Dedifferentiated amniotic fluid mesenchymal stem cell (primary cell): ENCODE measurements at regions not wholly inside any gene's neighbourhood (a gene's known extent, or its start where the extent isn't known, plus 50 kb on each side); places are given as distances from the start of the nearest gene placed in this dataset.

Experiments
- DNase-seq: peaks from one replicate; pipeline ENCODE4 v3.0.0-alpha.2; 2016; ENCODE audit errors: extremely low spot score

DNA sequence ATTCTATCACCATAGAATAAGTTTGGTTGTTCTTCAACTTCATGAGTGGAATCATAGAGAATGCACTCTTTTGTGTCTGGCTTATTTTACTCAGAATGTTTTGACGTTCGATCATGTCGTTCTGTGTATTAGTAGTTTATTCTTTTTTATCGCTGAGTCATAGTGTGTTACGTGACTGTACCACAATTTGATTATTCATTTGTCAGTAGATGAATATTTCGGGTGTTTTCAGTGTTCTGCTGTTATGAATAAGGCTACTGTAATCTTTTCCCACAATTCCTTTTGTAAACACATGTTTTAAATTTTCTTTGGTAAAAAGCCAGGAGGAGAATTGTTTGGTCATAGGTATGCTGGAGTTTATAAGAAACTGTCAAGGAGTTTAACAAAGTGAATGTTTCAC, 279.9 kb upstream of the B3GAT1 start:
- no peak for DNase-seq

DNA sequence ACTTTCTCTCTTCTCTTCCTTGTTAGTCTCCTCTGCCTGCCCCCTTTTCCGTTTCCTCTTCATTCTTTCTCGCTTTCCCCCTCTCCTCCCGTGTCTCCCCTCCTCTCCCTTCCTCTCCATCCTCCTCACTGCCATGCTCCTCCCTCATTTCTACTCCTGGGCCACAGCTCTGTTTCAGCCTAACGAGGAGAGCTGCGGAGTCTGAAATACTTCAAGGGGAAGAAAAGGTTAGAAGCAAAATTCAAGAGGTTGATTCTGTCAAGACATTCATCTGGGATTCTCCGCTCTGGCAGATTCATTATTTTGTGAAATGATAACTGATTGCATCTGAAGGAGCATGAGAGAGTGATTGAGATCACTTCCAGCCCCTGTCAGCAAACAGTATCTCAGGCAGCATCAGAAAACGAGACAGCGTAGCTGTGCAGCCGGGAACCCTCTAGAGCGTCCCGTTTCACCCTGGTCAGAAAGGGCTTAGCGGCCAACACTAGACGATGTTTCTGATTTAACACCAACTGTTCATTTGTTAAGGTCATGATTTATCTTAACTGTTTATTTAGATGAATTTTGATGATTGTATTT, 279.3 kb upstream of the B3GAT1 start:
- no peak for DNase-seq

DNA sequence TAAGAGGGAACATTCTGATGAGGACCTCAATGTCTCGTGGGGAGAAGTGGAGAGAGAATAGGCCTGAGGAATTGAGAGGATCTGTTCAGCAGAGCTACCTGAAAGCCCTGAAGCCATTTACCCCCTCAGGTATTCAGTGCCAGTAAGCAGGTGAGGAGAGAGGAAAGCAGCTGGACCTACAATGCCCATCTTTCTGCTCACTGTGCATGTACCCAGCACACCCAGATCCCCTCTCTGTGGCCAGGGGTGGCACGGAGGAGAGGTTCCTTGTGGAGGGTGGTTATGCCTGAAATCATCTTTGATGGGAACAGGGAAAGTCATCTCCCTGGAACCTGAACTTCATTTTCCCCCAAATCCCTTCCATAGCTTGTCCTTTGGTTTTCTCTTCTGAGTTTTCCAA, 277.8 kb upstream of the B3GAT1 start:
- DNase-seq = no peak

DNA sequence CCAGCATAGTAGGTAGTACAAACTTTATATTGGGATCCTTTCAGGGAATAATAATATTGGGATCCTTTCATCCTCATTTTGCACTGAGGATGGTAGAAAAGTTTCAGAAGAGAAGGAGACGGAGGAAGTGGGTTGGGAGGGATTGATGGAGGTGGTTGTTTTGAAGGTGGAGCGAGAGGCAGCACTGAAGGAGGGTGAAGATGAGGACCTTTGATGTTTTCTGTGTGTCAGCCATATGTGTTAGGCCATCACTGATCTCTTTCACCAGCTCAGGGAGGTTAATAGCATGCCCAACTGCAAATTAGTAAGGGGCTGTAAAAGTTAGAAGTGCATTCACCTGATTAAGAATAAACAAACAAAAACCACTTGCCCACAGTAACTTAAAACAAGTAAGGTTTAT, 275.5 kb upstream of the B3GAT1 start:
- DNase-seq = no peak

DNA sequence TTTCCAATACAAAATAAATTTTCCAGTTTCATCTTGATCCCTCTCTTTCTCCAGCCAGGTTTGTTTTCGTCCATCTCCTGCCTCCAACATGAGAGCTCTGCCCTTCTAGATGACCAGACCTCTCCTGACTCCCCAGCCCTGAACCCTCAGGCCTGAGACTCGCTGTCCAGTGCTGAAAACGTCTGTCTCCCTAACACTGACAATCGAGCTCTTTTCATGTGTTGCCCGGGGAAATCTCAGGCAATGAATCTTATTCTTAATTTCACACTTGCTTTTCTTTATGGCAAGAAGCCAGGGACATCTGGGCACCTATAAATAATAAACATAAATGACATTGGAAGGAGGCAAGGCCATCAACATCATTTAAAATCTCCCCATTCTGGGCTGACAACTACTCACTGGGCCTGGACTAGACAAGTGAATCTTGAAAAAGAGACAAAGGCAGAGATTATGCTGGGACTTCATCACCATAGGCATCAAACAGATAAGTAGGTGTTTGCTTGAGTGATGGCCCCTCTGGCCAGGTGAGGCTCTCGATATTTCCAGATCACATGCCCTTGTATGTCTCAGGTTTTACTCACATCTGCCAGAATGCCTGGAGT, 274.5 kb upstream of the B3GAT1 start:
- no peak for DNase-seq

DNA sequence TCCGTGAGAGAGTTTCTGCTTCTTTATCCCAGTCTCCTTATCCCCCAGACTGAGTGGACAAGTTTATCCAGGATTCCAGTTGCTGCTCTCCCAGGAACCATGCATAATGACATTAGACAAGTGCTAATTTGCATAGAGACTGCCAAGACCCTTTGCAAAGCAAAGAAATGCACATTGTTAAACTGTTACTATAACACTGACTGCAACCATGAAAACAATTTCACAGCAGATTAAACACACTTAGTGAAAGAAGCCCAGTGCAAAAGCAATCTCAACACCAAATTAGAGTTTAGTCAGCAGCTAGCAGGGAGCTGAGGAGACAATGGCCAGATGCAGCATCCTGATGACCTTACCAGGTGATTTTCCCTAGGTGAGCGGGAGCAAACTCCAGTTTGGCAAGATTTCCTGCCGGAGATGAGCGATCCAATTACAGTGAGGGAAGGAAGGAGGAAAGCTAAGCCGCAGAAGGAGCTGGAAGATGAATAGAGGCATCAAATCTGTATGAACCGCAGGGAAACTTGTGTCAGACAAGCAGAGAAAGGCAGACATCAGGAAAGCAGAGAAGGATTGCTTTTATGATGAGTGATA, 273.8 kb upstream of the B3GAT1 start:
- DNase-seq = no peak

DNA sequence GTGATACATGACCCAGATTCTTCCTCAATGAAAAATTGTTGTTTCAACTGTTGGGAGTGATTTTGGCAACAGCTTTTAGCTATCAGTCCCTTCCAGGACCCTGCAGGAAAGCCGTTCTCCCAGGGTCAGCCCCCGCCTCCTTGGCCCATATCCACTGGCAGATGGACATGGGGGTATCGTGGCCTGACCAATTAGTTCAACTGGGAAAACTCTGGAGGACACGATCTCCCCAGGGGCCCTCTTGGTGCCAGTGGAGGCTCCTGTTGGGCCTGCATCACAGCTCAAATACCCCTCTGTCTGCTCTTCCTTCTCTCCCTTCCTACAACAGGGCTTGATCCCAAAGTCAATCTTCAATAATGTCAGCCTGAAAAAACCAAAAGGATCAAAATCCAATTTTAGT, 272.5 kb upstream of the B3GAT1 start:
- DNase-seq = no peak

DNA sequence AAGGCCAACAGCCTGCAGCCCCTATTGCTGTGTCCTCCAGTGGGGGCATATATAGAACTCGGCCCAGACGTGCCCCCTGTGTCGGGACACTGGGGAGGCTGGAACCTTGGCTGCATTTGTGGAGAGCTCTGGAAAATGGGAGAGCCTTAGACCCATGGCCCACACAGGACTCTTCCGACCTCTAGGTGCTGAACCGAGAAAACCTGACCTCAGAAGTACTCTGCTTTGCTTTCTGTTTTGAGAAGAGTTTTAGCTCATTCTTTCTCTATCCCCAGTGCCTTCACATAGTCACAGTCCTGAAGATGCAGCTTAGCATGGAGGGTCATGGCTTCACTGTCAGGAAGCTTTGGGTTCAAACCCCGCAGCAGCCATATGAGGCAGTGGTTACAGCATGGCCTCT, 271.8 kb upstream of the B3GAT1 start:
- DNase-seq = no peak

DNA sequence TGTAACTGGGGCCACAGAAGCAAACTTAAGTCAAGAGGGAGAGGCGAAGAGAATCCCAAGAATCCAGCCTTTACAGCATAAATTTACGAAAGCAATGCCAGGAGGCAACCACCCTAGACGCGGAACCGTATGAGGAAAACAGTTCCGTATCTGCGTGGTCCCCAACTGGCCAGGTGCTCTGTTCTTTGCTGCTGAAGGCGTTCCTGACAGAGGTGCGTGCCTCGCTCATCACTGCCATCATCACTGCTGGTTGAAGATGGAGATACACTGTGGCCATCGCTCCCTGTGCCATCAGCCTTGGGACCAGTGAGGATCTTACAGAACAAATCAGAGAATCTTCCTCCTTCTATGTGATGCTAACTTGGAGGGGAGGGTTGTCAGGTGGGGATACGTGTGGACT, 270.5 kb upstream of the B3GAT1 start:
- no peak for DNase-seq

DNA sequence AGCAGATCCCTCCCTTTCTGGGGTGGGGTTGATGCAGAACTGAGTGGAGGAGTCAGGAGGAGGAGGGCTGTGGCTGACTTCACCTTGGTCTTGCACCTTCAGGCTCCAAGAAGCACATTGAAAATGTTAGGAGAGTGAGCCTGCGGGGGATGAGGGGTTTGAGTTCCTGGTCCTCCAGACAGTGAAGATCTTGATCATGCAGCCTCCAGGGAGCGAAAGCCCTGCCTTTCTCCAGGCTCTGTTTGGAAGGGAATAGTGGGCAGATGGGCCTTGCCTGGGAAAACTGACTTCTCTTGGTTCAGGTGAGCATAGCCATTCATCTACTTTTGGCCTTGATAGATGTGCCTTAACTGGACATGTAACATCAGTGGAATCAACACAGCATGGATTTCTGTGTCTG, 267.6 kb upstream of the B3GAT1 start:
- DNase-seq = no peak

DNA sequence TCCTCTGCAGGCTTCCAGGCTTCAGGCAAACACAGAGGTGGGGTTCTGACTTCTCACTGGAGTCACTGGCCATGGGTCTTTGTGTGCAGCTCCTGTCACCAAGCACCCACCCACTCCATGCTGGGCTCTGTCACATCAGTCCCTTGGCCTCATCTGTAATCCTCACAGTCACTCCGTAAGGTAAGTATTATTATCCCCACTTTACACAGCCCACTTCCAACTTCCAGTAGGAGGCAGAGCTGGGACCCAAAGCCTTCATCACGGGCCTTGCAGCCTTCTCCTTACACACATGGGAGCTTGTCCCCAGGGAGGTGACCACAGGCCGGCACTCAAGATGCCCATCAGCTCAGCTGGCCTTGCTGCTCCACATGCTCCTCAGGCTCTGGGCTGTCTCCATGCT, 266.7 kb upstream of the B3GAT1 start:
- no peak for DNase-seq

DNA sequence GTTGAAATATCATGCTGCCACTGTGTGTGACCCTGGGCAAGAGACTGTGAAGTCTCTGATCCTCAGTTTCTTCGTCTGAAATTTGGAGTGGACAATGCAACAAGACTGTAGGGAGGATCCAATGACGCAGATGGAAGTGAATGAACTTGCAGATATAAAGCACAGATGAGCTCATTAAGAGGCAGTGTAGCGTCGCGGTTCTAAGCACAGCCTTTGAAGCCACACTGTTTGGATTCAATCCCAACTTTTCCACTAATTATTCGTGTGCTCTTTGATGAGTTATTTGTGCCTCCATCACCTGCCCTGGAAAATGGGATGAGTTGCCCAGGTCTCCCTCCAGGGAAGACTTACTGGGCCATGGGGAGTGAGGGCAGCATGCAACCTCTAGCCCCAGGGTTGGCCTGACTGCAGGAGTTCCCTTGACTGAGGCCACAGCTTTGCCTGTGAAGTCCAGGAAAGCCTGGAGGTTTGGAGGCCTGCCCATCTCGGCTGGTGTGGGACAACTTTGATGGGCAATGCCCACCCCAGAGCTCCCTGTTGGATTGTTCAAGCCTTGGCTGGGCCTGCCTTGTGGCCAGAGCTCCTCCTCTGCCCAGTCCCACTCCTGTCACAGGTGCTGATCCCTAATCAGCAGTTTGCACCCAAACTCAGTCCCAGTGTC, 266.0 kb upstream of the B3GAT1 start:
- DNase-seq = no peak

DNA sequence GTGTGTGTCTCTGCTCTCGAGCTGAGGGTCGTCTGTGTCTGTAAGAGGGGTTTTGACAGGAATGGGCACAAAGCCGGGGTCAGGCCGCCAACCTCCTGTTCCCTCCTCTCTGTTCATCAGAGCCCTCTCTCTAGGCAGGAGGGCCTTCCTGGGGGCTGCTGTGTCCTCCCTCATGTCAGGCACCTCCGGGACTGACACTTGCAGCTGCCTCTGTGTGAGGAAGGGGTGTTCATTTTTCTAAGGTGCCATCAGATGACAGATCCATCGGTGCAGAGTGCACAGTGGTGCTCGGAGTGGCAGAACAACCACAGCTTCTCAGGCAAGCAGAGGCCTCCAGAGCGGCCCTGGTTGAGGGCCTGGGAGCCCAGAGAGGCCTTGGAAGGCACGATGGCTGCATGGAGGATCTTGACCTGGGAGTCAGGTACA, 265.4 kb upstream of the B3GAT1 start:
- DNase-seq = no peak

DNA sequence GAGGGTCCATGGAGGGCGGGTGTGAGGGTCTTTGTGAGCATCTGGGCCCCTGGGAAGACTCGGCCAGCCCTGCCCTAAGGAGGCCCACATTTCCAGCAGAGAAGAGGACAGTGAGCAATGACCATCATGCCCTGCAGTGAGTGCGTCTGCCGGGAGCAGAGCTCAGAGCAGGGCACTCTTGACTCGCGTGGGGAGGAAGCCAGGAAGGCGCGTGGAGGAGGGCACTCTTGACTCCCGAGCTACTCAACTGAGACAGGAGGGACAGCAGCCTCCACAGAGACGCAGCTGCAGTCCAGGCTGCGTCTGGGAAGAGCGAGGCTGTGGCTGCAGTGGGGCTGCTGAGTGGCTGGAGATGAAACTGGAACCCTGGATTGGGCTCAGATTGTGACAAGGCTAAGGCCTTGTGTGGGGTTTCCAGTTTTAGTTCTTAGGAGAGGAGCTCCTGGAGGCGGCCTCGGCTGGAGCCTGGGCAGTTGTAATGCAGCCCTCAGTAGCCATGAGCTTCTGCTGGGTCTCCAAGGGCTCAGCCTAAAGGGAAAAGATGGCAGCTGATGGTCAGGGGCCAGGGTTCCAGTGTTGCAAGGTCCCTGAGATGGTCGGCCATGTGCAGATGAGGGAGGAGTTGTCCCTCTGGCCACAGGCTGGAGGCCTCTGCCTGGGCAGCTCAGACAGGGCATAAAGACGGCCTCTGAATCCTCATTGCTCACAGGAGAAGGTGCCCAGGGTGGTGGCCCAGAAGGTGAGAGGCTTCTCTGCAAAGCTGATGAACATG, 264.7 kb upstream of the B3GAT1 start:
- DNase-seq = no peak

DNA sequence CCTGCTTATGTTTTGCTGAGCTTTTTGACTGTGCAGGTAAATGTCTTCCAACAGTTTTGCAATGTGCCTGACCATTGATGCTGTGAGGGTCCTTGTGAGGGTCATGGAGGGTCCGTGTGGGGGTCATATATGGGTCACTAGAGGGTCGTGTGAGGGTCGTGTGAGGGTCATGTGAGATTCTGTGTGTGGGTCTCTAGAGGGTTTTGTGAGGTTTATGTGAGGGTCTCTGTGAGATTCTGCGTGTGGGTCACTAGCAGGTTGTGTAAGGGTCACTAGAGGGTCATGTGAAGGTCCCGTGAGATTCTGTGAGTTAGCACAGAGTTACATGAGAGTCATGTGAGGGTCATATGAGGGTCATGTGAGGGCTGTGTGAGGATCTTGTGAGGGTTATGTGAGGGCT, 263.9 kb upstream of the B3GAT1 start:
- DNase-seq = no peak

DNA sequence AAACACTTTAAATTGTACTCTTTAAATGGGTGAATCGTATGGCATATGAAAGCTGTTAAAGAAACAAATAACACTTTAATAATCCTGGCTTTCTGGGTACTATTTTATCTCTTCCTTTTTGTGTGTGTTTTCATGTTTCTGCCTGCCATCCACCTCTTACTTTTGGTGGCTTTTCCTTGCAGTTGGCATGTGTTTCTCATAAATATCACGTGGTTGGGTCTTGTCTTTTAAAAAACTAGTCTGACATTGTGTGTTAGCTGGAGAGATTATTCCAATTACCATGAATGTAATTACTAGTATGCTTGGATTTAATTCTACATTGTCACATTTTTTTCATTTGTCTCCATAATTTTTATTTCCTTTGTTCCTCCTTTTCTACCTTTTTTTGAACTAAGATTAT, 262.9 kb upstream of the B3GAT1 start:
- no peak for DNase-seq

DNA sequence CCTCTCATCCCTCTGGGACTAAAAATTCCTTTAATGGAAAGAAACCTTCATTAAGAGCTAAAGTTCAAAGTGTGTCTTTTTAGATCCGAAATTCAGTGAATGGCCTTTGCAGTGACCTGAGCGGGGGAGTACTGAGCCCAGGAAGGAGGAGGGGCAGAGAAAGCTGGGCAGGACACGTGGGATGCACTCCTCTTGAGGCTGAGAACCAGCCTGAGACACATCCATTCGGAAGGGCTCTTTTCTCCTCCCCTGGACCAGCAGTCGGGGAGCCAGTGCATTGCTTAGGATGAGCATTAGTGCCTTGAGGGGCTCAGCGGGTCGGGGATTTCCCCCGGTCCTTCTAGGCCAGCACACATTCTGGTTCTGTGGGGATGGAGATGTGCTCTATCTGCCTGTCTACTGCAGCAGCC, 258.9 kb upstream of the B3GAT1 start:
- DNase-seq = no peak

DNA sequence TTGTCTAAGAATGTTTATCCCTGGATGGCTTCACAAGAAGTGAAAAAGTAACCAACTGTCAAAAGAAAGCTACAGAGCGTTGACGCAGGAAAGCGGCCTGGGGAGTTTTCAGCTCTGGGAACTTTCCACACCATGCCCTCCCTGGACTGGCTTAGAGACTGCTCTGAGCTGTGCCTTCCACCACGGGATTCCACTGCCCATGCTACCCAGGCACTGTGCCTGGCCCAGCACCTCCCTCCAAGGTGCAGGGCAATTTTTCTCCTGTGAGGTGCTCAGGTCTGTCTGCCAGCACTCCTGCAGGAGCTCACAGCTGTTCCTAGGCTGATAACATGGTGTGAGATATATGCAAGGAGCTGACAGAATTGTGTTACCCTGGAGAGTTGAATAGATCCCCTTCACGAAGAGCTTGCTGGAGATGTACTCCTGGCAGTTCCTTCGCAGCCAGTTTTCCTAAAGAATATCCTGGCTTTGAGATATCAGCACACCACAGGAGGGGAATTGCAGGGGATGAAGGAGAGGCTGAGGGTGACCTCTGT, 258.3 kb upstream of the B3GAT1 start:
- no peak for DNase-seq

DNA sequence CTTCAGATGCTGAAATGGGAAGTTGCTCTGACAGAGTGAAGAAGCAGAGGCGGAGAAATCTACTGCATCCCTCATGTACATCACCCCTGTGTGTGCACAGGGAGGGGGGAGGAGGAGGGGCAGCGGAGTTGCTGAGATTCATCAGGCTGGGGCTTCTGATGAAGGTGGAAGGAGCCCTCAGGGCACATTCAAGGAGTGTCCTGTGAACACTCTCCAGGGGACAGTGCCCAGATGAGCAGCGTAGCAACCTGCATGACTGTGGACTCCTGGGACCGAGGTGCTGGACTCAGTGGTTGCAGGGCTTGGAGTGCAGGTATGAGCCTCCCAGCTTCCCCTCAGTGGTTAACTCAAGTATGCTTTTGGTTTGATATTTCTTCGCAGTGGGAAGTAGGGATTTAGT, 257.8 kb upstream of the B3GAT1 start:
- no peak for DNase-seq

DNA sequence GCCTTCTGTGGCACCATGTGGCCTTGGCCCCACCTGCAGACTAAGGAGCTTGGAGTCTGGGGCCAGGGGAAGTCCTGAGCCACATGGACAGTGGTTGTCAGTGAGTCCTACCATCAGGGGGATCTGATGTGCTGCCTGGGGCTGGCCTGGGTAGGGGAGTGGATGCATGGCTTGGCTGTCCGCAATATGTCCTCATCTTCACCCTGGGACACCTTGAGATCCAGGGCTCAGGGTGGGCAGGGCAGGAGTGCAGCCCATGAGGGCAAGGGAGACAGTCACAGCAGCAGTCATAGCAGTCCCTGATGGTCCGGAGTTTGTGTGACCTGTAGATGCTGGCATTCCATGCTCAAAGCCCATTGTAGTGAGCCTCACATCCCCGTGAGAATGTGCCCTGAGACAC, 256.8 kb upstream of the B3GAT1 start:
- no peak for DNase-seq

DNA sequence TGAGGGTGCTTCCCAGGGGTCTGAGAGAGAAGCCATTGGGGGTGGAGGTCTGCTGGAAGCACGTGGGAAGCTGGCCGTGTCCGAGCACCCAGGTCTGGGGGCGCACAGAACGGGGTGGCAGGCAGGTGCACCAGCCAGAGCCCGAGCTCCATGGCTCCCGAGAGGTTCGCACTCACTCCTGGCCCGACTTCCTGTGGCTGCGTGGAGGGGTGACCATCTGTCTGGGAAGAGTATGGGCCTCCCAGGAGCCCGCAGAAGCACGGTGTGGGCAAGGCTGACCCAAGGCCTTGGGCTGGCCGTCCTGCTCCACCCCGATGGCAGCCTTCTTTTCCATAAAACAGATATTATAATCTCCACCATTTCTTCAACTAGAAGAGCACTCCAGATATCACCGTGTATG, 256.0 kb upstream of the B3GAT1 start:
- DNase-seq = no peak

DNA sequence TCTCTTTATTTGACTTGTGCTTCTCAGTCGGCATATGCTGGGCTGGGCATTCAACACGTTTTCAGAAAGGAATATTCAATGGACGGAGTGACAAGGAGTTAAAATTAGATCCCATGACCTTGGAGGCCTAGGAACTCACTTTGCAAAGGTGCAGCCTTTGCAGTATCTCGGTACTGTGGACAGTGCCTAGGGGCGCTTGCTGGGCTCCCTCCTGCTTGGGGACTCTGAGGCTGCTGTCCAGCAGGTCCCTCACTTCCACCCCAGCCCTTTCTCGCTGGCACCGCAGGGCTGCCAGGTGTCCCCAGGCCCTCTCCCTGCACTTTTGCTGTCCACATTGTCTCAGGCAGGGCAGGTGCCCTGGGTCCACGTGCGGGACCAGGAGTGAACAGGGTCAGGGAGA, 255.5 kb upstream of the B3GAT1 start:
- no peak for DNase-seq

DNA sequence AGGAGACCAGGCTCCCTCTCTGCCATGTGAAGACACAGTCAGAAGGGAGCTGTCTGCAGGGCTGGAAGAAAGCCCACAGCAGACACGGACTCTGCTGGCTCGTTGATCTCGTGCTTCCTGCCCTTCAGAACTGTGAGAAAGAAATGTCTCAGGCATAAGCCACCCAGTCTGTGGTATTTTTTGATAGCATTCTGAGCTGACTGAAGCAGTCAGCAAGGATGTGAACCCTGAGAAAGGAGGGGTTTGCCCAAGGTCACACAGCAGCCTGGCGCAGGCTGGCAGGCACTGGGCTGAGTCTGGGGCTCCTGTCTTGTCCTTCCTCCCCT, 255.1 kb upstream of the B3GAT1 start:
- no peak for DNase-seq
